ENCODE measurements at regions not wholly inside any gene's neighbourhood (a gene's known extent, or its start where the extent isn't known, plus 50 kb on each side); places are given as distances from the start of the nearest gene placed in this dataset.

- no peak for DNase-seq
Observed at GRCh38 chr4:74653331-74654229, 140.7 kb downstream of the BTC start.

GRCh38 chr4:74654230-74654681 lies 140.1 kb downstream of the BTC start:
- no peak for DNase-seq

GRCh38 chr4:74656596-74656995 lies 137.7 kb downstream of the BTC start:
- no peak for DNase-seq

- DNase-seq = no peak
Observed at GRCh38 chr4:74658116-74658515, 136.2 kb downstream of the BTC start.

- peak; percentile 83 to 84 for DNase-seq
Observed at GRCh38 chr4:74659576-74660411, 134.5 kb downstream of the BTC start.

GRCh38 chr4:74660866-74661265 lies 133.5 kb downstream of the BTC start:
- DNase-seq = no peak

- no peak for DNase-seq
Observed at GRCh38 chr4:74661427-74662201, 132.7 kb downstream of the BTC start.

GRCh38 chr4:74663631-74664030 lies 130.7 kb downstream of the BTC start:
- no peak for DNase-seq

- no peak for DNase-seq
Observed at GRCh38 chr4:74665346-74665745, 129.0 kb downstream of the BTC start.

- no peak for DNase-seq
Observed at GRCh38 chr4:74665876-74666275, 128.4 kb downstream of the BTC start.

GRCh38 chr4:74667438-74667837 lies 126.9 kb downstream of the BTC start:
- no peak for DNase-seq

- no peak for DNase-seq
Observed at GRCh38 chr4:74667944-74668343, 126.4 kb downstream of the BTC start.

- no peak for DNase-seq
Observed at GRCh38 chr4:74669702-74670101, 124.6 kb downstream of the BTC start.

GRCh38 chr4:74670583-74670982 lies 123.7 kb downstream of the BTC start:
- DNase-seq = no peak

GRCh38 chr4:74671080-74671698 lies 123.1 kb downstream of the BTC start:
- peak; percentile 74 to 86 for DNase-seq

GRCh38 chr4:74674750-74675149 lies 119.6 kb downstream of the BTC start:
- peak; percentile 9 to 14 for DNase-seq

- DNase-seq = peak; percentile 59 to 67
Observed at GRCh38 chr4:74675673-74676279, 118.5 kb downstream of the BTC start.

GRCh38 chr4:74682567-74683359 lies 111.6 kb downstream of the BTC start:
- no peak for DNase-seq

GRCh38 chr4:74692972-74693371 lies 101.4 kb downstream of the BTC start:
- DNase-seq = no peak

All from Kasumi-1 (cell line).